Panc1 (cell line): ENCODE measurements at regions not wholly inside any gene's neighbourhood (a gene's known extent, or its start where the extent isn't known, plus 50 kb on each side); places are given as distances from the start of the nearest gene placed in this dataset.

ENCODE experiments used
- ATAC-seq: fragments of 200-7000 bp; cut with Tn5 transposase; 2 replicates; pipeline ENCODE4 v1.9.1; 2020; ENCODE audit warnings: mild to moderate bottlenecking, moderate library complexity
- BruUV-seq: library from RNA; stranded (reverse); fragments of 400-500 nt; replicated peaks from 2 replicates; lab custom pipeline; 2021; lab: Mats Ljungman, UMichigan
- CTCF ChIA-PET: fragments of 300-600 bp; sonication (Branson Sonifier 250); formaldehyde crosslinking; loops from one replicate; lab custom pipeline; 2022; ENCODE audit warnings: antibody characterized with exemption; lab: Charles Lee
- POLR2A ChIA-PET: fragments of 300-600 bp; sonication (Branson Sonifier 250); formaldehyde crosslinking; loops from one replicate; lab custom pipeline; 2022; ENCODE audit warnings: antibody characterized with exemption; lab: Charles Lee
- DNase-seq: peaks from one replicate; pipeline ENCODE4 v3.0.0-alpha.2; 2010; ENCODE audit warnings: low read depth, low spot score
- H3K27ac ChIP-seq: 2 replicates; pipeline ENCODE4 v1.5.1; 2011; ENCODE audit warnings: mild to moderate bottlenecking, low read length, inconsistent platforms
- H3K27me3 ChIP-seq: fragments of 200-500 bp; sonication (Bioruptor generic); 2 replicates; pipeline ENCODE4 v1.6.0; 2014; ENCODE audit warnings: low read length, inconsistent platforms; ENCODE audit not compliant: control insufficient read depth, insufficient read depth
- H3K36me3 ChIP-seq: fragments of 200-500 bp; sonication (Bioruptor generic); 2 replicates; pipeline ENCODE4 v1.5.1; 2014; ENCODE audit warnings: inconsistent platforms, mild to moderate bottlenecking, low read length, moderate library complexity; ENCODE audit not compliant: control insufficient read depth, insufficient read depth
- H3K4me1 ChIP-seq: 2 replicates; pipeline ENCODE4 v1.5.1; 2011; ENCODE audit warnings: inconsistent platforms, mild to moderate bottlenecking, low read length, moderate library complexity; ENCODE audit not compliant: control insufficient read depth, insufficient read depth
- H3K4me3 ChIP-seq, 2 experiments: 2 replicates each; pipeline ENCODE4 v1.5.1; 2011 to 2012; ENCODE audit warnings: low read depth in 2 of 2, low read length in 2 of 2, mild to moderate bottlenecking in 2 of 2, inconsistent platforms in 1 of 2, moderate library complexity in 1 of 2
- H3K9me3 ChIP-seq: fragments of 200-500 bp; sonication (Bioruptor generic); 2 replicates; pipeline ENCODE4 v1.5.1; 2014; ENCODE audit warnings: low read depth, mild to moderate bottlenecking, inconsistent platforms, low read length, moderate library complexity; ENCODE audit not compliant: control insufficient read depth, insufficient read depth
- CTCF ChIP-seq: fragments of 450-650 bp; IDR thresholded peaks from 2 replicates; pipeline ENCODE4 v1.5.1; 2017; ENCODE audit warnings: mild to moderate bottlenecking
- POLR2AphosphoS5 ChIP-seq: IDR thresholded peaks from 2 replicates; pipeline ENCODE4 v1.6.1; 2012; ENCODE audit warnings: mild to moderate bottlenecking, low read depth, low read length, moderate library complexity
- REST ChIP-seq, 2 experiments: IDR thresholded peaks; 2 replicates each; pipeline ENCODE4 v1.6.1; 2011 to 2012; ENCODE audit warnings: low read depth in 2 of 2, control low read depth in 1 of 2, low read length in 1 of 2, mild to moderate bottlenecking in 1 of 2, moderate library complexity in 1 of 2; ENCODE audit not compliant: insufficient read depth in 1 of 2
- SIN3A ChIP-seq: IDR thresholded peaks from 2 replicates; pipeline ENCODE4 v1.6.1; 2012; ENCODE audit warnings: low read depth, mild to moderate bottlenecking, low read length, moderate library complexity, borderline replicate concordance; ENCODE audit not compliant: insufficient read depth
- TCF7L2 ChIP-seq: IDR thresholded peaks from 2 replicates; pipeline ENCODE4 v1.6.1; 2011; ENCODE audit warnings: mild to moderate bottlenecking, low read depth, low read length, inconsistent platforms
- in situ Hi-C: cut with HindIII; loops from 2 replicates; pipeline ENCODE4 v1.10.0; 2016; ENCODE audit warnings: low sequenced_read_pairs, low pct_unique_long_range_greater_than_20kb
- intact Hi-C: fragments of 100-400 bp; cut with micrococcal nuclease; formaldehyde crosslinking; loops from one replicate; pipeline ENCODE4 v1.10.0; 2022; ENCODE audit not compliant: unreplicated experiment

DNA sequence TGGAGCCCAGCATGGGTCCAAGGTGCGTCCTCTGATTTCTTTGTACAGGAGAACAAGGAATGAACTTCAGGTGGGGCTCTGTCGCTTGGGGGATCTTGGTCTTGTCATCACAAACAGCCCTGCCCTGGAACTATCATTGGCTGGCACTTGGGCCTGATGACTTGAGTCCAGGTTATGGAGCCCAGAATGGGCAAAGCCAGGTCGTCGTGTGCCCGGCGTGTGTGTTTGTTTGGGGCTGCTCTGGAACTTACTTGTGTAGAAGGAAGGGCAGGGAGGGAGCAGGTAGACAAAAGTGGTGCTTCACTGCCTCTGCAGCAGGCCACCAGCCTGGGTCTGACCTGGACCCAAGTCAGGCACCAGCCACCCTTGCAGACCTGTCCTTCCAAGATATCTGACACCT, 306.3 kb upstream of the HS6ST1 start:
- DNase-seq: no peak

GRCh38 chr2:128625421-128625820, 306.8 kb upstream of the HS6ST1 start:
- no TSS peak for BruUV-seq
- Histone ChIP-seq H3K36me3 (no peaks in the 10 kb centered on the region), H3K27me3 (no peaks in the 10 kb centered on the region), H3K9me3 (no peaks in the 10 kb centered on the region), H3K4me1 (no peaks in the 10 kb centered on the region), H3K4me3 (no peak overlapping the region), H3K27ac (no peak overlapping the region)
- CTCF ChIA-PET: no interaction called here
- TF ChIP-seq TCF7L2: no peak
- TF ChIP-seq CTCF: no peak
- TF ChIP-seq SIN3A: no peak
- POLR2A ChIA-PET: no interaction called here
- ATAC-seq: no peak
- intact Hi-C loops: no loop called here
- in situ Hi-C loops: no loop called here
- DNase-seq: no peak

More for the DNA sequence above, 306.3 kb upstream of the HS6ST1 start:
- ChIA-PET CTCF (no interaction called here), POLR2A (no interaction called here)
- H3K4me1 ChIP-seq: no peaks in the 10 kb centered on the region
- no peak overlapping the region for H3K27ac ChIP-seq
- no peak for ATAC-seq
- no TSS peak for BruUV-seq
- no peaks in the 10 kb centered on the region for H3K36me3 ChIP-seq
- H3K9me3 ChIP-seq: no peaks in the 10 kb centered on the region
- H3K27me3 ChIP-seq: no peaks in the 10 kb centered on the region
- intact Hi-C loops: no loop called here
- H3K4me3 ChIP-seq: no peak overlapping the region
- TF ChIP-seq TCF7L2 (no peak), CTCF (no peak), POLR2AphosphoS5 (no peak), REST (IDR thresholded peaks at IDR 0.05; ENCODE audit: insufficient read depth in 1 of 2, low read depth in 2 of 2, low read length in 1 of 2) (no peak), SIN3A (no peak)
- in situ Hi-C loops: no loop called here
